H1 (cell line): ENCODE measurements at regions not wholly inside any gene's neighbourhood (a gene's known extent, or its start where the extent isn't known, plus 50 kb on each side); places are given as distances from the start of the nearest gene placed in this dataset.

Source experiments
- CTCF ChIA-PET: fragments of 300-600 bp; sonication (Branson Sonifier 250); formaldehyde crosslinking; loops from one replicate; lab custom pipeline; 2021; ENCODE audit not compliant: partially characterized antibody; lab: Charles Lee
- POLR2A ChIA-PET: fragments of 300-600 bp; sonication (Branson Sonifier 250); formaldehyde crosslinking; loops from one replicate; lab custom pipeline; 2021; ENCODE audit warnings: inconsistent platforms; ENCODE audit not compliant: partially characterized antibody; lab: Charles Lee
- DNase-seq, 2 experiments: peaks; one replicate each; pipeline versions ENCODE4 v3.0.0 to v3.0.0-alpha.2; 2010 to 2022; ENCODE audit warnings: low spot score in 2 of 2, low read depth in 1 of 2, mixed read lengths in 1 of 2
- FAIRE-seq: peaks from 2 replicates; lab custom pipeline; 2011; peaks lifted over from hg19 to GRCh38; lab: Jason Lieb, UNC
- H2AFZ ChIP-seq: 2 replicates; pipeline ENCODE4 v1.8.1; 2012; ENCODE audit warnings: low read length, inconsistent platforms
- H2AK5ac ChIP-seq: 2 replicates; pipeline ENCODE4 v1.6.1; 2013; ENCODE audit warnings: low read depth, low read length
- H2BK120ac ChIP-seq: replicated peaks from 2 replicates; pipeline ENCODE3; 2013; ENCODE audit warnings: low read depth, low read length, inconsistent platforms
- H2BK12ac ChIP-seq: 2 replicates; pipeline ENCODE4 v1.6.1; 2013; ENCODE audit warnings: low read depth, low read length
- H2BK15ac ChIP-seq: 2 replicates; pipeline ENCODE4 v1.6.1; 2013; ENCODE audit warnings: low read length
- H2BK20ac ChIP-seq: 2 replicates; pipeline ENCODE4 v1.6.1; 2013; ENCODE audit warnings: low read length
- H2BK5ac ChIP-seq: 2 replicates; pipeline ENCODE4 v1.6.1; 2013; ENCODE audit warnings: low read depth, low read length
- H3K14ac ChIP-seq: 2 replicates; pipeline ENCODE4 v1.6.1; 2013; ENCODE audit warnings: inconsistent platforms; ENCODE audit not compliant: insufficient read length
- H3K18ac ChIP-seq: 2 replicates; pipeline ENCODE4 v1.6.1; 2013; ENCODE audit warnings: low read length; ENCODE audit errors: extremely low read depth
- H3K23ac ChIP-seq: 2 replicates; pipeline ENCODE4 v1.6.1; 2013; ENCODE audit warnings: inconsistent platforms; ENCODE audit not compliant: insufficient read length
- H3K23me2 ChIP-seq: 2 replicates; pipeline ENCODE4 v1.6.1; 2013; ENCODE audit warnings: low read depth, low read length
- H3K27ac ChIP-seq: 2 replicates; pipeline ENCODE4 v1.6.1; 2011; ENCODE audit warnings: low read depth, low read length, inconsistent platforms
- H3K27me3 ChIP-seq, 4 experiments: replicated peaks in 1 of 4; 1 replicate in 1 of 4; 2 replicates in 3 of 4; pipeline versions ENCODE4 v1.6.1 to v1.8.1; 2011 to 2013; ENCODE audit warnings: low read length in 3 of 4, mild to moderate bottlenecking in 3 of 4, inconsistent platforms in 2 of 4, mixed read lengths in 2 of 4, moderate library complexity in 1 of 4; ENCODE audit not compliant: control insufficient read depth in 3 of 4, insufficient read depth in 3 of 4; ENCODE audit errors: extremely low read depth in 1 of 4
- H3K36me3 ChIP-seq, 4 experiments: 2 replicates each; pipeline versions ENCODE4 v1.6.1 to v1.8.1; 2011 to 2013; ENCODE audit warnings: mild to moderate bottlenecking in 4 of 4, low read length in 3 of 4, moderate library complexity in 2 of 4, control low read depth in 1 of 4, inconsistent platforms in 1 of 4; ENCODE audit not compliant: insufficient read depth in 4 of 4, control insufficient read depth in 2 of 4
- H3K4ac ChIP-seq: replicated peaks from 2 replicates; pipeline ENCODE3; 2013; ENCODE audit warnings: low read length, low read depth, mixed read lengths, inconsistent platforms; ENCODE audit not compliant: insufficient read length
- H3K4me1 ChIP-seq, 4 experiments: replicated peaks in 1 of 4; 1 replicate in 1 of 4; 2 replicates in 3 of 4; pipeline versions ENCODE4 v1.6.1 to v1.8.1; 2011 to 2013; ENCODE audit warnings: low read length in 3 of 4, inconsistent platforms in 2 of 4, mixed read lengths in 1 of 4; ENCODE audit not compliant: insufficient read depth in 4 of 4, control insufficient read depth in 3 of 4
- H3K4me2 ChIP-seq, 2 experiments: 2 replicates each; pipeline versions ENCODE4 v1.6.1 to v1.8.1; 2011 to 2013; ENCODE audit warnings: low read depth in 2 of 2, low read length in 2 of 2, control low read depth in 1 of 2, inconsistent platforms in 1 of 2, mild to moderate bottlenecking in 1 of 2; ENCODE audit not compliant: insufficient read depth in 1 of 2
- H3K4me3 ChIP-seq, 4 experiments: fragments of 200-600, 300-600 bp in 1 of 4; sonication (generic), shearing (Covaris generic), sonication (Bioruptor Twin) in 1 of 4; 2 replicates each; pipeline versions ENCODE4 v1.5.1 to v1.8.1; 2011 to 2016; ENCODE audit warnings: low read length in 4 of 4, low read depth in 3 of 4, control low read depth in 2 of 4, inconsistent platforms in 2 of 4, mild to moderate bottlenecking in 2 of 4, mixed read lengths in 1 of 4, moderate library complexity in 1 of 4; ENCODE audit not compliant: insufficient read depth in 2 of 4; ENCODE audit errors: extremely low read depth in 1 of 4
- H3K56ac ChIP-seq: replicated peaks from 2 replicates; pipeline ENCODE3; 2013; ENCODE audit warnings: low read depth, mild to moderate bottlenecking, mixed read lengths, low read length, inconsistent platforms; ENCODE audit not compliant: insufficient read length
- H3K79me1 ChIP-seq: 2 replicates; pipeline ENCODE4 v1.6.1; 2013; ENCODE audit warnings: low read depth, low read length, control low read depth
- H3K79me2 ChIP-seq, 2 experiments: 2 replicates each; pipeline versions ENCODE4 v1.6.1 to v1.8.1; 2012 to 2013; ENCODE audit warnings: low read length in 2 of 2, mild to moderate bottlenecking in 2 of 2, inconsistent platforms in 1 of 2; ENCODE audit not compliant: insufficient read depth in 2 of 2, control insufficient read depth in 1 of 2
- H3K9ac ChIP-seq, 4 experiments: replicated peaks in 1 of 4; 1 replicate in 1 of 4; 2 replicates in 3 of 4; pipeline versions ENCODE4 v1.6.1 to v1.8.1; 2011 to 2013; ENCODE audit warnings: low read depth in 3 of 4, low read length in 3 of 4, control low read depth in 2 of 4, mild to moderate bottlenecking in 2 of 4, moderate library complexity in 2 of 4, inconsistent platforms in 1 of 4; ENCODE audit errors: extremely low read depth in 1 of 4
- H3K9me3 ChIP-seq, 2 experiments: 2 replicates each; pipeline versions ENCODE4 v1.6.1 to v1.8.1; 2012 to 2013; ENCODE audit warnings: mild to moderate bottlenecking in 2 of 2, moderate library complexity in 2 of 2, control low read depth in 1 of 2, inconsistent platforms in 1 of 2, low read depth in 1 of 2, low read length in 1 of 2, mixed read lengths in 1 of 2; ENCODE audit not compliant: insufficient read depth in 2 of 2
- H4K20me1 ChIP-seq, 2 experiments: replicated peaks in 1 of 2; 2 replicates each; pipeline versions ENCODE3 to v1.8.1; 2011 to 2013; ENCODE audit warnings: inconsistent platforms in 2 of 2, low read length in 2 of 2, mild to moderate bottlenecking in 1 of 2; ENCODE audit not compliant: insufficient read depth in 2 of 2, control insufficient read depth in 1 of 2
- H4K5ac ChIP-seq: 2 replicates; pipeline ENCODE4 v1.6.1; 2013; ENCODE audit warnings: low read length, low read depth, mixed read lengths, inconsistent platforms; ENCODE audit not compliant: insufficient read length
- H4K8ac ChIP-seq: 2 replicates; pipeline ENCODE4 v1.8.0; 2013; ENCODE audit warnings: mild to moderate bottlenecking, moderate library complexity, low read length, inconsistent platforms; ENCODE audit not compliant: insufficient read depth; ENCODE audit errors: extremely low read depth
- H4K91ac ChIP-seq: replicated peaks from 2 replicates; pipeline ENCODE3; 2013; ENCODE audit warnings: low read length, mixed read lengths, inconsistent platforms; ENCODE audit not compliant: insufficient read length
- CREB1 ChIP-seq: IDR thresholded peaks from 2 replicates; pipeline ENCODE4 v1.6.1; 2012; ENCODE audit warnings: inconsistent platforms
- CTCF ChIP-seq, 3 experiments: IDR thresholded peaks; 1 replicate in 2 of 3; 2 replicates in 1 of 3; pipeline versions ENCODE4 v1.5.1 to v1.6.1; 2011; ENCODE audit warnings: low read length in 3 of 3, mild to moderate bottlenecking in 3 of 3, inconsistent platforms in 2 of 3, low read depth in 1 of 3, moderate library complexity in 1 of 3; ENCODE audit not compliant: insufficient read depth in 1 of 3; ENCODE audit errors: control extremely low read depth in 1 of 3
- GABPA ChIP-seq: IDR thresholded peaks from 2 replicates; pipeline ENCODE4 v1.6.1; 2011; ENCODE audit warnings: mild to moderate bottlenecking, low read length, moderate library complexity, borderline replicate concordance; ENCODE audit not compliant: insufficient read depth
- JUND ChIP-seq: IDR thresholded peaks from 2 replicates; pipeline ENCODE4 v1.6.1; 2011; ENCODE audit warnings: mild to moderate bottlenecking, improper control_type of control experiment, low read length
- POLR2AphosphoS5 ChIP-seq: IDR thresholded peaks from 2 replicates; pipeline ENCODE4 v1.6.1; 2011; ENCODE audit warnings: low read depth, low read length
- SIX5 ChIP-seq: IDR thresholded peaks from 2 replicates; pipeline ENCODE4 v1.6.1; 2011; ENCODE audit warnings: mild to moderate bottlenecking, low read depth, low read length
- SRF ChIP-seq: IDR thresholded peaks from 2 replicates; pipeline ENCODE4 v1.6.1; 2011; ENCODE audit warnings: mild to moderate bottlenecking, low read depth, low read length, moderate library complexity
- TAF7 ChIP-seq: optimal IDR thresholded peaks from 2 replicates; pipeline ENCODE3; 2011; ENCODE audit warnings: low read depth, mild to moderate bottlenecking, inconsistent platforms, low read length, moderate library complexity, borderline replicate concordance
- TCF12 ChIP-seq: IDR thresholded peaks from 2 replicates; pipeline ENCODE4 v1.6.1; 2011; ENCODE audit warnings: low read depth, mild to moderate bottlenecking, low read length
- WGBS, 2 experiments: shearing (Covaris generic) in 1 of 2; methylation state at CpG; one replicate each; pipeline versions ENCODE4 v1.1.6 to v1.1.7; 2013 to 2015; ENCODE audit warnings: low lambda C conversion rate in 2 of 2, mixed read lengths in 2 of 2, inconsistent platforms in 1 of 2, low coverage in 1 of 2, missing lambda C conversion rate in 1 of 2; ENCODE audit not compliant: insufficient replicate concordance in 2 of 2, insufficient coverage in 1 of 2, insufficient read length in 1 of 2; ENCODE audit errors: extremely low coverage in 1 of 2, missing lambda C conversion rate in 1 of 2; 5-methylcytosine and 5-hydroxymethylcytosine counted together

GRCh38 chr2:80938463-80938862 lies 633.9 kb upstream of the LRRTM1 start:
- Histone ChIP-seq H2BK5ac (no peak overlapping the region), H4K5ac (no peak overlapping the region), H2AFZ (no peak overlapping the region), H3K4ac (no peak overlapping the region), H4K8ac (no peak overlapping the region), H2BK12ac (no peak overlapping the region), H2BK20ac (no peak overlapping the region), H3K23ac (no peak overlapping the region), H3K4me1 (no peaks in the 10 kb centered on the region), H3K18ac (no peak overlapping the region), H3K4me2 (no peak overlapping the region), H3K79me1 (no peaks in the 10 kb centered on the region), H2BK15ac (no peak overlapping the region), H3K56ac (no peak overlapping the region), H3K23me2 (no peaks in the 10 kb centered on the region), H3K4me3 (no peak overlapping the region), H3K27ac (no peak overlapping the region), H4K91ac (no peak overlapping the region), H3K9ac (no peak overlapping the region), H3K14ac (no peak overlapping the region), H4K20me1 (no peaks in the 10 kb centered on the region), H3K27me3 (no peaks in the 10 kb centered on the region), H3K9me3 (no peaks in the 10 kb centered on the region), H2BK120ac (no peak overlapping the region), H3K36me3 (no peaks in the 10 kb centered on the region), H3K79me2 (no peaks in the 10 kb centered on the region), H2AK5ac (no peak overlapping the region)
- ChIA-PET CTCF (no interaction called here), POLR2A (no interaction called here)
- no peak for TF ChIP-seq CREB1
- TF ChIP-seq CTCF (IDR thresholded peaks at IDR 0.05; ENCODE audit: control extremely low read depth in 1 of 3, insufficient read depth in 1 of 3, low read depth in 1 of 3, low read length in 3 of 3), result no peak
- no peak for TF ChIP-seq TAF7
- no peak for TF ChIP-seq SRF
- TF ChIP-seq POLR2AphosphoS5, result no peak
- TF ChIP-seq GABPA, result no peak
- no peak for TF ChIP-seq TCF12
- TF ChIP-seq JUND, result no peak
- TF ChIP-seq SIX5, result no peak
- no peak for FAIRE-seq
- no peak for DNase-seq
- 76% methylated on average over 3 of the region's 3 CpGs; no CpG with 5 or more reads in 1 of the 2 experiments for WGBS, 2 experiments
